Breast epithelium (tissue), 3 donors: ENCODE measurements at regions not wholly inside any gene's neighbourhood (a gene's known extent, or its start where the extent isn't known, plus 50 kb on each side); places are given as distances from the start of the nearest gene placed in this dataset.

ENCODE experiments used
- POLR2A ChIP-seq: fragments of 450-650 bp; IDR thresholded peaks from one replicate; pipeline ENCODE4 v1.6.1; 2016; ENCODE audit warnings: antibody characterized with exemption, mild to moderate bottlenecking, moderate library complexity
- POLR2AphosphoS5 ChIP-seq, 3 donors: sonication (generic); formaldehyde crosslinking; IDR thresholded peaks; one replicate each; pipeline ENCODE4 v1.6.1; 2017; ENCODE audit warnings: antibody characterized with exemption in 3 of 3
- TF ChIP-seq, protein P1 (sequence below), 3 donors: fragments of 450-650 bp; IDR thresholded peaks; one replicate each; pipeline ENCODE4 v1.5.1; 2016 to 2017; ENCODE audit warnings: antibody characterized with exemption in 3 of 3, mild to moderate bottlenecking in 3 of 3, moderate library complexity in 3 of 3

DNA sequence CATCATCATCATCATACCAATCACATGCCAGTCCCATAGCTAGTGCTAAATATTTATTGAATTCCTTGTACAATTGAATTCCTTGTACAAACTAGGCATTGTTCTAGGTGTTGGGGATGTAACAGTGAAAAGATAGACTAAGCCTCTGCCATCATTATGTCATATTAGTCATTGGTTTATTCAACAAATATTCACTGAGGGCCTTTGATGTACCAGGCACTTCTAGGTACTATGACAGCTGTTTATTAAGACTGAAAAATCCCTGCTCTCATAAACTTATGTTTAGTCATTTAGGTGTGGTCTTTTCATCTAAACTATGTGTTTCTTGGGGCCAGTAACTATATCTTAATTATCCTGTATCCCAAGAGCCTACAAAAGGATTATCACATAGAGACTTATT, 412.3 kb upstream of the ETAA1 start:
- TF ChIP-seq, protein P1, sequence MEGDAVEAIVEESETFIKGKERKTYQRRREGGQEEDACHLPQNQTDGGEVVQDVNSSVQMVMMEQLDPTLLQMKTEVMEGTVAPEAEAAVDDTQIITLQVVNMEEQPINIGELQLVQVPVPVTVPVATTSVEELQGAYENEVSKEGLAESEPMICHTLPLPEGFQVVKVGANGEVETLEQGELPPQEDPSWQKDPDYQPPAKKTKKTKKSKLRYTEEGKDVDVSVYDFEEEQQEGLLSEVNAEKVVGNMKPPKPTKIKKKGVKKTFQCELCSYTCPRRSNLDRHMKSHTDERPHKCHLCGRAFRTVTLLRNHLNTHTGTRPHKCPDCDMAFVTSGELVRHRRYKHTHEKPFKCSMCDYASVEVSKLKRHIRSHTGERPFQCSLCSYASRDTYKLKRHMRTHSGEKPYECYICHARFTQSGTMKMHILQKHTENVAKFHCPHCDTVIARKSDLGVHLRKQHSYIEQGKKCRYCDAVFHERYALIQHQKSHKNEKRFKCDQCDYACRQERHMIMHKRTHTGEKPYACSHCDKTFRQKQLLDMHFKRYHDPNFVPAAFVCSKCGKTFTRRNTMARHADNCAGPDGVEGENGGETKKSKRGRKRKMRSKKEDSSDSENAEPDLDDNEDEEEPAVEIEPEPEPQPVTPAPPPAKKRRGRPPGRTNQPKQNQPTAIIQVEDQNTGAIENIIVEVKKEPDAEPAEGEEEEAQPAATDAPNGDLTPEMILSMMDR (IDR thresholded peaks at IDR 0.05) = no peak
- TF ChIP-seq POLR2A (no peak), POLR2AphosphoS5 (IDR thresholded peaks at IDR 0.05) (no peak)
